ENCODE measurements at regions not wholly inside any gene's neighbourhood (a gene's known extent, or its start where the extent isn't known, plus 50 kb on each side); places are given as distances from the start of the nearest gene placed in this dataset.

- no peak for TF ChIP-seq POLR2A (IDR thresholded peaks at IDR 0.05)
- TF ChIP-seq CTCF (IDR thresholded peaks at IDR 0.05) = no peak
These were observed 163.5 kb upstream of the UGT8 start for GRCh38 chr4:114435116-114435515.
